ENCODE measurements at regions not wholly inside any gene's neighbourhood (a gene's known extent, or its start where the extent isn't known, plus 50 kb on each side); places are given as distances from the start of the nearest gene placed in this dataset.
A peak's percentile ranks its signal among the peaks of the same experiment; 100 is the strongest.

DNA sequence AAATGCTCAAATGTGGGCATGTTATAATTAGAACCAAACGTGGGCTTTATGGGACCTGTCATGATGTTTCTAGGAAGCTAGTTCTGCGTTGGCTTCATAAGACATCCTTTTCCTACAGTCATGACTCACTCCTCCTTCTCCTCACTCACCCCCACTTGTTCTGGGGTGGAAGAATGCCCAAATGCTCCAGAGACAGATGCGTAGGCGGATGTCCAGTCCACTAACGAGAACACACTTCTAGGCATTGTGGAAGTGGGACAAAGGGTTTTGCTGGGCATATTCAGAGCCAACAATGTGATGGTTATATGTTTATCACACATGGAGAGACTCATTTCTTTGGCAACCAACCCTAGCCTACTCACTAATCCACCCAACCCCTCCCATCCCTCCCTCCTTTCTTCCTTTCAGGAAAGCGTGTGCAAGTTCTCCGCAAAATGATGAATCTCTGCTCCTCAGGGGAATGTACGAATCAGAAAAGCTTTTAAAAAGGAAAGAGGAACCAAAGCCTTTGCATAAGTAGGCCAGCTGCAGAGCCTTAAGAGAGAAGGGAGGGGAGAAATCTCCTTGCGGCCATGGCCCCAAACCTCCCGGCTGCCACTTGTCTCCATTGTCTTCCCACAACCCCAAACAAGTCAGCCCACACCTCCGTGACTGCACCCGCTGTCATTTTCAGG lies 123.0 kb upstream of the SPRED1 start:
- Histone ChIP-seq H3K4me2 (ENCODE audit: low read depth, low read length) (peak overlapping the region; percentile 51), H3K56ac (ENCODE audit: extremely low read depth, insufficient read depth, low read length) (peak overlapping the region; percentile 37), H3K79me1 (ENCODE audit: low read depth in 1 of 2, low read length in 2 of 2) (no peaks in the 10 kb centered on the region), H4K5ac (ENCODE audit: low read depth, low read length) (no peak overlapping the region), H4K91ac (ENCODE audit: insufficient read depth, low read depth, low read length) (no peak overlapping the region), H3K4me3 (ENCODE audit: insufficient read depth, low read depth, low read length) (peak overlapping the region; percentile 10; the same call in 1 of the 2 replicates), H4K20me1 (ENCODE audit: insufficient read depth, low read length) (no peaks in the 10 kb centered on the region), H2BK120ac (ENCODE audit: low read depth, low read length) (peak overlapping the region; percentile 84), H3K4me1 (ENCODE audit: control insufficient read depth, insufficient read depth, low read length) (peaks cover 4% of the 10 kb centered on the region), H2AK9ac (replicated peaks; ENCODE audit: low read depth, low read length, poor library complexity) (no peak overlapping the region), H2BK20ac (ENCODE audit: low read depth, low read length) (peak overlapping the region; percentile 76), H3K36me3 (ENCODE audit: control insufficient read depth, insufficient read depth, low read length) (no peaks in the 10 kb centered on the region), H2BK5ac (ENCODE audit: low read depth, low read length, poor library complexity, severe bottlenecking) (peak overlapping the region; percentile 69), H3K27me3 (ENCODE audit: control insufficient read depth, insufficient read depth, low read length) (no peaks in the 10 kb centered on the region), H3K4ac (ENCODE audit: low read depth, low read length) (peak overlapping the region; percentile 84), H3K23ac (ENCODE audit: low read depth, low read length) (peak overlapping the region; percentile 32; the same call in 1 of the 2 replicates), H2AFZ (replicated peaks; ENCODE audit: low read length, poor library complexity) (peak overlapping the region; percentile 51), H2AK5ac (ENCODE audit: low read depth, low read length) (no peak overlapping the region), H3K14ac (replicated peaks; ENCODE audit: low read depth, low read length) (peak overlapping the region; percentile 39), H3K18ac (ENCODE audit: low read depth, low read length) (peak overlapping the region; percentile 63), H3K9me3 (ENCODE audit: control insufficient read depth, insufficient read depth, low read length) (no peaks in the 10 kb centered on the region), H4K8ac (ENCODE audit: low read depth in 2 of 2, low read length in 2 of 2) (peak overlapping the region; percentile 13 to 69; a peak in 2 of 4 replicates), H3K27ac (ENCODE audit: insufficient read depth, low read length) (peak overlapping the region; percentile 54), H3K9ac (ENCODE audit: low read depth, low read length) (peak overlapping the region; percentile 7; the same call in 1 of the 2 replicates), H3K9me1 (ENCODE audit: insufficient read depth, low read length) (no peaks in the 10 kb centered on the region), H2BK15ac (ENCODE audit: low read depth, low read length) (peak overlapping the region; percentile 65; the same call in 1 of the 3 replicates)
- BruUV-seq (replicated peaks) = no TSS peak
- POLR2A ChIA-PET (ENCODE audit: unreplicated experiment) = interaction anchor here (1.0 kb wide), 1 partner anchor 111 kb away, joined by 3 read pairs; no protein-coding TSS in a partner anchor
- dilution Hi-C loops (cut with HindIII; ENCODE audit: low sequenced_read_pairs, unreplicated experiment) (no loop called here), intact Hi-C loops (cut with micrococcal nuclease) (loop anchor here (1.0 to 5.0 kb wide), 3 partner anchors 57 to 283 kb away; no protein-coding TSS in a partner anchor), in situ Hi-C loops (cut with MboI; ENCODE audit: low sequenced_read_pairs) (no loop called here)
- CTCF ChIA-PET = interaction anchor here (0.6 kb wide), 1 partner anchor 339 kb away, joined by 3 read pairs; no protein-coding TSS in a partner anchor
- no CpG with 5 or more reads among the region's 12 CpGs for WGBS, 2 experiments (ENCODE audit: extremely low coverage in 2 of 2, insufficient read length in 1 of 2)
- ATAC-seq (ENCODE audit: low read depth) = peak; percentile 81
- DNase-seq = peak; percentile 99
- TF ChIP-seq MAZ (IDR thresholded peaks at IDR 0.05; ENCODE audit: borderline replicate concordance, low read depth, low read length) (peak; percentile 98), BHLHE40 (IDR thresholded peaks at IDR 0.05; ENCODE audit: low read depth, low read length) (peak; percentile 45; the same call in 1 of the 2 replicates), NFE2L2 (IDR thresholded peaks at IDR 0.05; ENCODE audit: low read depth, low read length) (no peak), MXI1 (IDR thresholded peaks at IDR 0.05; ENCODE audit: borderline replicate concordance, low read depth, low read length) (0 out of 2 replicates have a peak, but pooled peaks have one; percentile 23), POLR2A (IDR thresholded peaks at IDR 0.05; ENCODE audit: low read depth, low read length) (no peak), CHD1 (IDR thresholded peaks at IDR 0.05; ENCODE audit: low read depth, low read length) (no peak), MAFK (IDR thresholded peaks at IDR 0.05; ENCODE audit: low read depth, low read length) (0 out of 2 replicates have a peak, but pooled peaks have one; percentile 10), CEBPB (IDR thresholded peaks at IDR 0.05; ENCODE audit: low read depth, low read length) (peak; percentile 22; the same call in 1 of the 2 replicates), SMC3 (IDR thresholded peaks at IDR 0.05; ENCODE audit: low read depth, low read length) (no peak), FOS (IDR thresholded peaks at IDR 0.05; ENCODE audit: low read depth, low read length) (peak; percentile 81), RAD21 (IDR thresholded peaks at IDR 0.05; ENCODE audit: low read length) (peak; percentile 20)
- TF ChIP-seq, protein P1, sequence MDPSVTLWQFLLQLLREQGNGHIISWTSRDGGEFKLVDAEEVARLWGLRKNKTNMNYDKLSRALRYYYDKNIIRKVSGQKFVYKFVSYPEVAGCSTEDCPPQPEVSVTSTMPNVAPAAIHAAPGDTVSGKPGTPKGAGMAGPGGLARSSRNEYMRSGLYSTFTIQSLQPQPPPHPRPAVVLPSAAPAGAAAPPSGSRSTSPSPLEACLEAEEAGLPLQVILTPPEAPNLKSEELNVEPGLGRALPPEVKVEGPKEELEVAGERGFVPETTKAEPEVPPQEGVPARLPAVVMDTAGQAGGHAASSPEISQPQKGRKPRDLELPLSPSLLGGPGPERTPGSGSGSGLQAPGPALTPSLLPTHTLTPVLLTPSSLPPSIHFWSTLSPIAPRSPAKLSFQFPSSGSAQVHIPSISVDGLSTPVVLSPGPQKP (IDR thresholded peaks at IDR 0.05; ENCODE audit: borderline replicate concordance, low read depth, low read length) = no peak
- TF ChIP-seq, protein P2, sequence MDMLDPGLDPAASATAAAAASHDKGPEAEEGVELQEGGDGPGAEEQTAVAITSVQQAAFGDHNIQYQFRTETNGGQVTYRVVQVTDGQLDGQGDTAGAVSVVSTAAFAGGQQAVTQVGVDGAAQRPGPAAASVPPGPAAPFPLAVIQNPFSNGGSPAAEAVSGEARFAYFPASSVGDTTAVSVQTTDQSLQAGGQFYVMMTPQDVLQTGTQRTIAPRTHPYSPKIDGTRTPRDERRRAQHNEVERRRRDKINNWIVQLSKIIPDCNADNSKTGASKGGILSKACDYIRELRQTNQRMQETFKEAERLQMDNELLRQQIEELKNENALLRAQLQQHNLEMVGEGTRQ (IDR thresholded peaks at IDR 0.05; ENCODE audit: low read depth, low read length) = no peak
- TF ChIP-seq, protein P3, sequence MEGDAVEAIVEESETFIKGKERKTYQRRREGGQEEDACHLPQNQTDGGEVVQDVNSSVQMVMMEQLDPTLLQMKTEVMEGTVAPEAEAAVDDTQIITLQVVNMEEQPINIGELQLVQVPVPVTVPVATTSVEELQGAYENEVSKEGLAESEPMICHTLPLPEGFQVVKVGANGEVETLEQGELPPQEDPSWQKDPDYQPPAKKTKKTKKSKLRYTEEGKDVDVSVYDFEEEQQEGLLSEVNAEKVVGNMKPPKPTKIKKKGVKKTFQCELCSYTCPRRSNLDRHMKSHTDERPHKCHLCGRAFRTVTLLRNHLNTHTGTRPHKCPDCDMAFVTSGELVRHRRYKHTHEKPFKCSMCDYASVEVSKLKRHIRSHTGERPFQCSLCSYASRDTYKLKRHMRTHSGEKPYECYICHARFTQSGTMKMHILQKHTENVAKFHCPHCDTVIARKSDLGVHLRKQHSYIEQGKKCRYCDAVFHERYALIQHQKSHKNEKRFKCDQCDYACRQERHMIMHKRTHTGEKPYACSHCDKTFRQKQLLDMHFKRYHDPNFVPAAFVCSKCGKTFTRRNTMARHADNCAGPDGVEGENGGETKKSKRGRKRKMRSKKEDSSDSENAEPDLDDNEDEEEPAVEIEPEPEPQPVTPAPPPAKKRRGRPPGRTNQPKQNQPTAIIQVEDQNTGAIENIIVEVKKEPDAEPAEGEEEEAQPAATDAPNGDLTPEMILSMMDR (conservative IDR thresholded peaks at IDR 0.05; ENCODE audit: low read depth, low read length) = no peak

Measured in IMR-90 (cell line).